Left lung (tissue), 4 donors: ENCODE measurements at regions not wholly inside any gene's neighbourhood (a gene's known extent, or its start where the extent isn't known, plus 50 kb on each side); places are given as distances from the start of the nearest gene placed in this dataset.

Experiments
- ATAC-seq: fragments of 200-7000 bp; cut with Tn5 transposase; one replicate; pipeline ENCODE4 v1.9.1; 2020; ENCODE audit warnings: moderate library complexity
- DNase-seq, 4 donors: peaks; one replicate each; pipeline ENCODE4 v3.0.0-alpha.2; 2013 to 2020
- H3K27ac ChIP-seq, 2 donors: fragments of 200-600 bp; sonication (generic) in 1 of 2; one replicate each; pipeline versions ENCODE4 v1.5.0 to v1.8.0; 2020 to 2021
- H3K27me3 ChIP-seq, 2 donors: fragments of 200-600 bp; sonication (generic) in 1 of 2; one replicate each; pipeline versions ENCODE4 v1.5.0 to v1.8.0; 2020 to 2021
- H3K36me3 ChIP-seq, 2 donors: fragments of 200-600 bp; sonication (generic) in 1 of 2; one replicate each; pipeline versions ENCODE4 v1.5.0 to v1.8.0; 2020 to 2021
- H3K4me1 ChIP-seq, 2 donors: fragments of 200-600 bp; one replicate each; pipeline ENCODE4 v1.8.0; 2021
- H3K4me3 ChIP-seq, 2 donors: fragments of 200-600 bp; sonication (generic) in 1 of 2; one replicate each; pipeline versions ENCODE4 v1.5.0 to v1.8.0; 2020 to 2021; ENCODE audit warnings: mild to moderate bottlenecking in 1 of 2
- H3K9me3 ChIP-seq, 2 donors: fragments of 200-600 bp; sonication (generic) in 1 of 2; one replicate each; pipeline versions ENCODE4 v1.5.0 to v1.8.0; 2020 to 2021
- intact Hi-C, 2 donors: fragments of 100-400 bp; cut with DNase I; formaldehyde crosslinking; loops; one replicate each; pipeline versions ENCODE4 v1.11.2 to v1.14.2; 2022
- TF ChIP-seq, protein P1 (sequence below), 2 donors: fragments of 200-600 bp; sonication (generic) in 1 of 2; IDR thresholded peaks; one replicate each; pipeline versions ENCODE4 v1.5.0 to v1.8.0; 2021; ENCODE audit warnings: antibody characterized with exemption in 2 of 2
- donor health status: DM: no; HTN: yes; CAD: no.
- donor health status: DM: no; HTN: no; CAD: no.

DNA sequence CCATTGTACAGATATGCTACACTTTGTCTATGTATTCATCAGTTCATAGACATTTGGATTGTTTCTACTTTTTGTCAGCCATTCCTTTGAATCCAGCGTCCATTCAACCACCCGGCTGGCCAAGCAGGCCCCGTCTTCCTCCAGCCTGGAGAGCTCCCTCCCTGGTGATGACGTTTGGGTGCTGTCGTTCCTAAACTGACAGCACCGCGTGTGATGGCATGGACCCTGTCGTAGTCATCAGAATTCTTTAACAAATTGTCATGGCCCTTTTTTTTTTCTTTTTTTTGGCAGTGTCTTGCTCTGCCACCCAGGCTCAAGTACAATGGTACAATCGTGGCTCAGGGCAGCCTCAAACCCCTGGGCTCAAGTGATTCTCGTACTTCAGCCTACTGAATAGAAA, 138.6 kb upstream of the ERRFI1 start:
- Histone ChIP-seq H3K27me3 (no peaks in the 10 kb centered on the region), H3K4me1 (peaks cover 4 to 10% of the 10 kb centered on the region in 2 donors), H3K4me3 (no peak overlapping the region), H3K27ac (no peak overlapping the region), H3K36me3 (no peaks in the 10 kb centered on the region), H3K9me3 (no peaks in the 10 kb centered on the region)
- intact Hi-C loops: no loop called here
- DNase-seq (no peak), ATAC-seq (no peak)
- TF ChIP-seq, protein P1, sequence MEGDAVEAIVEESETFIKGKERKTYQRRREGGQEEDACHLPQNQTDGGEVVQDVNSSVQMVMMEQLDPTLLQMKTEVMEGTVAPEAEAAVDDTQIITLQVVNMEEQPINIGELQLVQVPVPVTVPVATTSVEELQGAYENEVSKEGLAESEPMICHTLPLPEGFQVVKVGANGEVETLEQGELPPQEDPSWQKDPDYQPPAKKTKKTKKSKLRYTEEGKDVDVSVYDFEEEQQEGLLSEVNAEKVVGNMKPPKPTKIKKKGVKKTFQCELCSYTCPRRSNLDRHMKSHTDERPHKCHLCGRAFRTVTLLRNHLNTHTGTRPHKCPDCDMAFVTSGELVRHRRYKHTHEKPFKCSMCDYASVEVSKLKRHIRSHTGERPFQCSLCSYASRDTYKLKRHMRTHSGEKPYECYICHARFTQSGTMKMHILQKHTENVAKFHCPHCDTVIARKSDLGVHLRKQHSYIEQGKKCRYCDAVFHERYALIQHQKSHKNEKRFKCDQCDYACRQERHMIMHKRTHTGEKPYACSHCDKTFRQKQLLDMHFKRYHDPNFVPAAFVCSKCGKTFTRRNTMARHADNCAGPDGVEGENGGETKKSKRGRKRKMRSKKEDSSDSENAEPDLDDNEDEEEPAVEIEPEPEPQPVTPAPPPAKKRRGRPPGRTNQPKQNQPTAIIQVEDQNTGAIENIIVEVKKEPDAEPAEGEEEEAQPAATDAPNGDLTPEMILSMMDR (IDR thresholded peaks at IDR 0.05): no peak

DNA sequence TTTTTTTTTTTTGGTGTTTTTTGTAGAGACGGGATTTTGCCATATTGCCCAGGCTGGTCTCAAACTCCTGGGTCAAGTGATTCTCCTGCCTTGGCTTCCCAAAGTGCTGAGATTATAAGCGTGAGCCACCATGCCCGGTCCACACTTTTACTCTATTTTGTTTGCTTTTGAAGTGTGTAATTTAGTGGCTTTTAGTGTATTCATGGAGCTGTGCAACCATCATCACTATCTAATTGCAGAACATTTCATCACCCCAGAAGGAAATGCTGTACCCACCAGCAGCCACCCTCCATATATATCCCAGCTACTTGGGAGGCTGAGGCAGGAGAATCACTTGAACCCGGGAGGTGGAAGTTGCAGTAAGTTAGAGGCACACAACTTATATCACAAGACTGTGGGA, 136.9 kb upstream of the ERRFI1 start:
- no peaks in the 10 kb centered on the region for H3K27me3 ChIP-seq
- H3K27ac ChIP-seq: no peak overlapping the region
- H3K36me3 ChIP-seq: no peaks in the 10 kb centered on the region
- H3K9me3 ChIP-seq: no peaks in the 10 kb centered on the region
- intact Hi-C loops: no loop called here
- no peak overlapping the region for H3K4me3 ChIP-seq
- ATAC-seq: no peak
- H3K4me1 ChIP-seq: peaks cover 0 to 4% of the 10 kb centered on the region in 2 donors
- TF ChIP-seq, protein P1 (IDR thresholded peaks at IDR 0.05): no peak
- no peak for DNase-seq

DNA sequence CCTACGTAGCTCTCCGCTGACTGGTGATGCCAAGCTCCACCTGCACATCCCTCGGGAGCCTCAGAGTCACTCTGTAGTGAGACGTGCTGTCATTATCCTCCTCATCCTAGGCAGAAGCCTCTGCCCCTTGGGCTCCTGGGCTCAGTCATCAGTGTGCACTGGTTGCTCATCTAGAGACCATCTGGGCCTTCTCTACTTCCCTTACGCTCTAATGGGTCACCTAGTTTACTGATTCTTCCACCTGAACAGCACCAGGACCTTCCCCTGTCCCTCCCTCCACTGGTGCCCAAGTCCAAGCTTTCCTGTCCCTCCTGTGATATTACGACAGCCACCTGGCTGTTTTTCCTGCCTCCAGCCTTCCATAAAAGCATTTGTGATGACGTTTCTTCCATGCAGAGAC, 136.1 kb upstream of the ERRFI1 start:
- no peak overlapping the region for H3K4me3 ChIP-seq
- DNase-seq (no peak), ATAC-seq (no peak)
- H3K36me3 ChIP-seq: no peaks in the 10 kb centered on the region
- no peaks in the 10 kb centered on the region for H3K27me3 ChIP-seq
- H3K9me3 ChIP-seq: no peaks in the 10 kb centered on the region
- TF ChIP-seq, protein P1 (IDR thresholded peaks at IDR 0.05): no peak
- intact Hi-C loops: no loop called here
- no peak overlapping the region for H3K27ac ChIP-seq
- H3K4me1 ChIP-seq: peaks cover 0 to 3% of the 10 kb centered on the region in 2 donors

DNA sequence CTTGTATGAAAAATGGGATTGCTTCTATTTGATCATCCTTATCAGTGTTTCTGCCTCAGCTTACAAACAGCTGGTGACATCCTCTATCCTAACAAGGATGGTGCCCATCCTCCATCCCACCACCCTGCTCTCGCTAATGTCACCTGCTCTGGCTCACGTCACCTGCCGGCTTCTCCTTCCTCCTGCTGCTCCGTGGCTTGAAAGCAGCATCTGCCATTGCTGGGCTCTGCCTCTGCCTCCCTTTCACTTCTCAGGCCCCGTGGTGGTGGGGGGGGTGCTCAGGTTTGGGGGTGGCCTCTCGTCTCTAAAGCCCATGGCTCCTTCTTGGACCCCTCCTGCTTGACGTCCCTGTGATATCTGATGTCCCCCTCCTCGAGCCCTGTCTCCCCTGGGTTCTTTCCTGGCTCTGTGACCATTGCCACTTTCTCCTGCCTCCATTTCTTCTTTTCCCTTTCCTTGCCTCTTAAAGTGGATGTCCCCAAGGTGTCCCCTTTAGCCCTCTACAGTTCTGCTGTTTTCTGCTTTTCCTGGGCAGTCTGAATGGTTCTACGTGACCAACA, 135.5 kb upstream of the ERRFI1 start:
- TF ChIP-seq, protein P1 (IDR thresholded peaks at IDR 0.05): no peak
- H3K27me3 ChIP-seq: no peaks in the 10 kb centered on the region
- intact Hi-C loops: no loop called here
- no peak overlapping the region for H3K4me3 ChIP-seq
- no peaks in the 10 kb centered on the region for H3K9me3 ChIP-seq
- no peaks in the 10 kb centered on the region for H3K36me3 ChIP-seq
- DNase-seq (no peak), ATAC-seq (no peak)
- H3K27ac ChIP-seq: no peak overlapping the region
- H3K4me1 ChIP-seq: no peaks in the 10 kb centered on the region

DNA sequence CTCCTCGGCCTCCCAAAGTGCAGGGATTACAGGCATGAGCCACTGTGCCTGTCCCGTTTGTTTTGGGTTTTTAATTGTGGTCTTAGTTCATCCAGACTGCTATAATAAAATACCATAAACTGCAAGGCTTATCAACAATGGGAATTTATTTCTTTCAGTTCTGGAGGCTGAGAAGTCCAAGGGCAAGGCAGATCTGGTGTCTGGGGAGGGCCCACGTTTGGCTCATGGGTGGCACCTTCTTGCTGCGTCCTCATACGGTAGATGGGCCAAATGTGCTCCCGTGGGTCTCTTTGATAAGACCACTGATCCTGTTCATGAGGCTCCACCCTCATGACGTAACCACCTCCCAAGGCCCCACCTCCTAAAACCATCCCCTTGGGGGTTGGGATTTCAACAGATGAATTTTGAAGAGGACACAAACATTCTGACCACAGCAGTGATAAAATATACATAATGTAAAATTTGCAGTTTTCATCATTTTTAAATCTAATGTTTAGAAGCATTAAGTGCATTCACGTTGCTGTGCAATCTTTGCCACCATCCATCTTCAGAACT, 133.4 kb upstream of the ERRFI1 start:
- no peak for DNase-seq
- no peaks in the 10 kb centered on the region for H3K9me3 ChIP-seq
- no peak overlapping the region for H3K4me3 ChIP-seq
- no peak for ATAC-seq
- H3K36me3 ChIP-seq: no peaks in the 10 kb centered on the region
- H3K27me3 ChIP-seq: no peaks in the 10 kb centered on the region
- TF ChIP-seq, protein P1 (IDR thresholded peaks at IDR 0.05): no peak
- no peak overlapping the region for H3K27ac ChIP-seq
- intact Hi-C loops: no loop called here
- H3K4me1 ChIP-seq: peaks cover 0 to 15% of the 10 kb centered on the region in 2 donors
